SK-N-SH treated with all-trans-retinoic acid at 6 μM for 48 hours (cell line): ENCODE measurements at regions not wholly inside any gene's neighbourhood (a gene's known extent, or its start where the extent isn't known, plus 50 kb on each side); places are given as distances from the start of the nearest gene placed in this dataset.

ENCODE experiments used
- ATAC-seq: fragments of 200-7000 bp; cut with Tn5 transposase; 3 replicates; pipeline ENCODE4 v1.9.1; 2020; ENCODE audit warnings: mild to moderate bottlenecking, moderate library complexity
- ARNTL ChIP-seq: fragments of 450-650 bp; formaldehyde crosslinking; IDR thresholded peaks from 2 replicates; pipeline ENCODE4 v1.5.0; 2020; ENCODE audit warnings: low read depth, mild to moderate bottlenecking, moderate library complexity, borderline replicate concordance
- BACH2 ChIP-seq: fragments of 250-450 bp; sonication (Bioruptor Pico); IDR thresholded peaks from 2 replicates; pipeline ENCODE4 v1.9.0; 2021; ENCODE audit warnings: mild to moderate bottlenecking, borderline replicate concordance
- CREB5 ChIP-seq: fragments of 250-450 bp; sonication (Bioruptor Pico); IDR thresholded peaks from 2 replicates; pipeline ENCODE4 v1.5.1; 2020; ENCODE audit warnings: low read depth, mild to moderate bottlenecking, moderate library complexity
- CSRNP3 ChIP-seq: fragments of 250-450 bp; sonication (Bioruptor Pico); IDR thresholded peaks from 2 replicates; pipeline ENCODE4 v1.5.1; 2021; ENCODE audit warnings: mild to moderate bottlenecking, moderate library complexity
- GLIS3 ChIP-seq: fragments of 250-450 bp; sonication (Bioruptor Pico); IDR thresholded peaks from 2 replicates; pipeline ENCODE4 v1.5.0; 2020; ENCODE audit warnings: mild to moderate bottlenecking, moderate library complexity
- ISL1 ChIP-seq: fragments of 250-450 bp; sonication (Bioruptor Pico); IDR thresholded peaks from 2 replicates; pipeline ENCODE4 v2.1.2; 2022; ENCODE audit warnings: mild to moderate bottlenecking, moderate library complexity
- OSR1 ChIP-seq: fragments of 250-450 bp; sonication (Bioruptor Pico); IDR thresholded peaks from 2 replicates; pipeline ENCODE4 v1.8.0; 2022; ENCODE audit warnings: moderate library complexity, mild to moderate bottlenecking, inconsistent platforms
- PATZ1 ChIP-seq: fragments of 250-450 bp; sonication (Bioruptor Pico); IDR thresholded peaks from 2 replicates; pipeline ENCODE4 v1.8.0; 2020; ENCODE audit warnings: mild to moderate bottlenecking, moderate library complexity, borderline replicate concordance
- POU6F1 ChIP-seq: fragments of 250-450 bp; sonication (Bioruptor Pico); IDR thresholded peaks from 2 replicates; pipeline ENCODE4 v1.8.0; 2021; ENCODE audit warnings: low read depth, mild to moderate bottlenecking, moderate library complexity, borderline replicate concordance
- PPARA ChIP-seq: fragments of 250-450 bp; sonication (Bioruptor Pico); IDR thresholded peaks from 2 replicates; pipeline ENCODE4 v1.5.0; 2020; ENCODE audit warnings: mild to moderate bottlenecking, borderline replicate concordance
- RARB ChIP-seq: fragments of 250-450 bp; sonication (Bioruptor Pico); IDR thresholded peaks from 2 replicates; pipeline ENCODE4 v1.8.0; 2021; ENCODE audit warnings: mild to moderate bottlenecking, moderate library complexity
- SNAI2 ChIP-seq: fragments of 250-450 bp; sonication (Bioruptor Pico); IDR thresholded peaks from 2 replicates; pipeline ENCODE4 v1.5.0; 2020; ENCODE audit warnings: mild to moderate bottlenecking, moderate library complexity
- TCF4 ChIP-seq: fragments of 250-450 bp; sonication (Bioruptor Pico); IDR thresholded peaks from 2 replicates; pipeline ENCODE4 v1.8.0; 2021; ENCODE audit warnings: mild to moderate bottlenecking, moderate library complexity, borderline replicate concordance
- TOX ChIP-seq: fragments of 250-450 bp; sonication (Bioruptor Pico); IDR thresholded peaks from 2 replicates; pipeline ENCODE4 v1.8.0; 2021; ENCODE audit warnings: mild to moderate bottlenecking, moderate library complexity, borderline replicate concordance
- ZC3H10 ChIP-seq: fragments of 250-450 bp; sonication (Bioruptor Pico); IDR thresholded peaks from 2 replicates; pipeline ENCODE4 v1.5.1; 2021; ENCODE audit warnings: mild to moderate bottlenecking, moderate library complexity
- ZFP3 ChIP-seq: fragments of 250-450 bp; sonication (Bioruptor Pico); IDR thresholded peaks from 2 replicates; pipeline ENCODE4 v1.5.0; 2020; ENCODE audit warnings: mild to moderate bottlenecking, moderate library complexity
- ZFP30 ChIP-seq: fragments of 450-650 bp; formaldehyde crosslinking; IDR thresholded peaks from 2 replicates; pipeline ENCODE4 v1.5.0; 2022; ENCODE audit warnings: mild to moderate bottlenecking, moderate library complexity
- ZNF565 ChIP-seq: fragments of 450-650 bp; formaldehyde crosslinking; conservative IDR thresholded peaks from 2 replicates; pipeline ENCODE4 v1.5.0; 2020; ENCODE audit warnings: low read depth, mild to moderate bottlenecking, moderate library complexity
- ZNF70 ChIP-seq: fragments of 450-650 bp; formaldehyde crosslinking; IDR thresholded peaks from 2 replicates; pipeline ENCODE4 v1.5.0; 2020; ENCODE audit warnings: mild to moderate bottlenecking, moderate library complexity
- ZNF8 ChIP-seq: fragments of 450-650 bp; formaldehyde crosslinking; IDR thresholded peaks from 2 replicates; pipeline ENCODE4 v1.5.0; 2020; ENCODE audit warnings: mild to moderate bottlenecking, moderate library complexity

- TF ChIP-seq PATZ1 (no peak), OSR1 (no peak), ZNF8 (CRISPR knock-in tag) (no peak), ISL1 (CRISPR knock-in tag) (no peak)
Observed at GRCh38 chr7:156463280-156463679, 177.3 kb upstream of the RNF32 start (continued).

- TF ChIP-seq ZFP3 (CRISPR knock-in tag), result no peak
- no peak for TF ChIP-seq BACH2 (CRISPR knock-in tag)
- no peak for TF ChIP-seq RARB (CRISPR knock-in tag)
- TF ChIP-seq ZNF565 (CRISPR knock-in tag), result no peak
- no peak for TF ChIP-seq ZNF8 (CRISPR knock-in tag)
- TF ChIP-seq CSRNP3 (CRISPR knock-in tag), result no peak
- TF ChIP-seq PATZ1, result no peak
- TF ChIP-seq TCF4 (CRISPR knock-in tag), result no peak
- TF ChIP-seq OSR1, result no peak
- no peak for TF ChIP-seq GLIS3 (CRISPR knock-in tag)
- no peak for TF ChIP-seq TOX (CRISPR knock-in tag)
- ATAC-seq, result no peak
Observed at GRCh38 chr7:156461881-156462665, 178.5 kb upstream of the RNF32 start.

GRCh38 chr7:156460858-156461627, 179.5 kb upstream of the RNF32 start:
- ATAC-seq, result no peak
- TF ChIP-seq GLIS3 (CRISPR knock-in tag) (no peak), BACH2 (CRISPR knock-in tag) (no peak), ARNTL (no peak), SNAI2 (no peak), ZC3H10 (CRISPR knock-in tag) (no peak), RARB (CRISPR knock-in tag) (no peak), CSRNP3 (CRISPR knock-in tag) (no peak), CREB5 (CRISPR knock-in tag) (no peak), PATZ1 (no peak), ZFP30 (CRISPR knock-in tag) (no peak), PPARA (CRISPR knock-in tag) (no peak), ZNF565 (CRISPR knock-in tag) (no peak), ZNF70 (no peak), POU6F1 (CRISPR knock-in tag) (no peak)
